IMR-90 (cell line): ENCODE measurements at regions not wholly inside any gene's neighbourhood (a gene's known extent, or its start where the extent isn't known, plus 50 kb on each side); places are given as distances from the start of the nearest gene placed in this dataset.

Source experiments
- POLR2A ChIP-seq: IDR thresholded peaks from 2 replicates; pipeline ENCODE4 v1.6.1; 2012; ENCODE audit warnings: mild to moderate bottlenecking, low read depth, low read length
- TF ChIP-seq, protein P1 (sequence below): conservative IDR thresholded peaks from 2 replicates; pipeline ENCODE4 v1.5.1; 2012; ENCODE audit warnings: mild to moderate bottlenecking, low read depth, low read length, improper control_type of control experiment
- TF ChIP-seq, protein P2 (sequence below): fragments of 150-350 bp; IDR thresholded peaks from 2 replicates; pipeline ENCODE4 v1.6.1; 2016; ENCODE audit warnings: low read depth, mild to moderate bottlenecking, low read length, moderate library complexity, borderline replicate concordance

DNA sequence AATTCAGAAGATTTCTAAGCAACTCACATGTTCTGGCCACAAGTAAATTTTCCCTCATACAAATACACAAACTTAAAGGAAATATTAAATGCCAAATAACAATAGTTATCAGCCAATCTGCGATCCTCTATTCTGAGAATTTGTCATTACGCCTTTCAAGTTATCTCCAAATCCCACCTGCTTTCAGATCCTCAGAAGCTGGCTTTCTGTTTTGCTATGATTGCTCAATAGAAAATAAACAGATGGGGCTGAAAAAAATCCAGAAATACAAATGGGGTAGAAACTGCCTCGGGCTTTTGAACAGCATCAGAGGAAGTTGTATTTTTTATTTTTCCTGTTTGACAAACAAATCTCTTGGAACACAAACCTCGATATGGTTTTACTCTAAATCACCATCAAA is 74.0 kb upstream of the CNTN4 start:
- TF ChIP-seq, protein P1, sequence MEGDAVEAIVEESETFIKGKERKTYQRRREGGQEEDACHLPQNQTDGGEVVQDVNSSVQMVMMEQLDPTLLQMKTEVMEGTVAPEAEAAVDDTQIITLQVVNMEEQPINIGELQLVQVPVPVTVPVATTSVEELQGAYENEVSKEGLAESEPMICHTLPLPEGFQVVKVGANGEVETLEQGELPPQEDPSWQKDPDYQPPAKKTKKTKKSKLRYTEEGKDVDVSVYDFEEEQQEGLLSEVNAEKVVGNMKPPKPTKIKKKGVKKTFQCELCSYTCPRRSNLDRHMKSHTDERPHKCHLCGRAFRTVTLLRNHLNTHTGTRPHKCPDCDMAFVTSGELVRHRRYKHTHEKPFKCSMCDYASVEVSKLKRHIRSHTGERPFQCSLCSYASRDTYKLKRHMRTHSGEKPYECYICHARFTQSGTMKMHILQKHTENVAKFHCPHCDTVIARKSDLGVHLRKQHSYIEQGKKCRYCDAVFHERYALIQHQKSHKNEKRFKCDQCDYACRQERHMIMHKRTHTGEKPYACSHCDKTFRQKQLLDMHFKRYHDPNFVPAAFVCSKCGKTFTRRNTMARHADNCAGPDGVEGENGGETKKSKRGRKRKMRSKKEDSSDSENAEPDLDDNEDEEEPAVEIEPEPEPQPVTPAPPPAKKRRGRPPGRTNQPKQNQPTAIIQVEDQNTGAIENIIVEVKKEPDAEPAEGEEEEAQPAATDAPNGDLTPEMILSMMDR, result no peak
- no peak for TF ChIP-seq POLR2A
- TF ChIP-seq, protein P2, sequence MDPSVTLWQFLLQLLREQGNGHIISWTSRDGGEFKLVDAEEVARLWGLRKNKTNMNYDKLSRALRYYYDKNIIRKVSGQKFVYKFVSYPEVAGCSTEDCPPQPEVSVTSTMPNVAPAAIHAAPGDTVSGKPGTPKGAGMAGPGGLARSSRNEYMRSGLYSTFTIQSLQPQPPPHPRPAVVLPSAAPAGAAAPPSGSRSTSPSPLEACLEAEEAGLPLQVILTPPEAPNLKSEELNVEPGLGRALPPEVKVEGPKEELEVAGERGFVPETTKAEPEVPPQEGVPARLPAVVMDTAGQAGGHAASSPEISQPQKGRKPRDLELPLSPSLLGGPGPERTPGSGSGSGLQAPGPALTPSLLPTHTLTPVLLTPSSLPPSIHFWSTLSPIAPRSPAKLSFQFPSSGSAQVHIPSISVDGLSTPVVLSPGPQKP, result no peak
